ENCODE measurements at regions not wholly inside any gene's neighbourhood (a gene's known extent, or its start where the extent isn't known, plus 50 kb on each side); places are given as distances from the start of the nearest gene placed in this dataset.

DNA sequence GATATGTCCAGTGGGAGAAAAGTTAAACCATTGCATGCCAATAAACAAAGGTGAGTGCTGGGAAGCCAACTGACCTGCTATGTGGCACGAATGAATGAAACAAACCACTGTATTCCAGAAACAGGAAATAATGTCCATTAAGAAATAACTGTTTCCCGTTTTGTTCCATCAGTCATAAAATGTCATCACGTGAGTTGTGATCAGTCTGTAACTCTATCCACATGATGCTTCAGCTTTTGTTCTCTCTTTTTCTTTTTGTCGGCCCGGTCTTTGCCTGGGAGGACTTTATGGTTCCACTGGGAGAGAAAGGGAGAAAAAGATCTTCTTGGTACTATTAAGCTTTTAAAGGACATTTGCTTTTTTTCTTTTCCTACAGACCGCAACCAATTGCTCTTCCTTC lies 179.9 kb downstream of the TGFB2 start:
- DNase-seq (ENCODE audit: low read depth in 2 of 2), result no peak
- H3K4me3 ChIP-seq (replicated peaks in 1 of 2; ENCODE audit: low read depth in 2 of 2, low read length in 2 of 2), result no peak overlapping the region
- TF ChIP-seq, protein P1, sequence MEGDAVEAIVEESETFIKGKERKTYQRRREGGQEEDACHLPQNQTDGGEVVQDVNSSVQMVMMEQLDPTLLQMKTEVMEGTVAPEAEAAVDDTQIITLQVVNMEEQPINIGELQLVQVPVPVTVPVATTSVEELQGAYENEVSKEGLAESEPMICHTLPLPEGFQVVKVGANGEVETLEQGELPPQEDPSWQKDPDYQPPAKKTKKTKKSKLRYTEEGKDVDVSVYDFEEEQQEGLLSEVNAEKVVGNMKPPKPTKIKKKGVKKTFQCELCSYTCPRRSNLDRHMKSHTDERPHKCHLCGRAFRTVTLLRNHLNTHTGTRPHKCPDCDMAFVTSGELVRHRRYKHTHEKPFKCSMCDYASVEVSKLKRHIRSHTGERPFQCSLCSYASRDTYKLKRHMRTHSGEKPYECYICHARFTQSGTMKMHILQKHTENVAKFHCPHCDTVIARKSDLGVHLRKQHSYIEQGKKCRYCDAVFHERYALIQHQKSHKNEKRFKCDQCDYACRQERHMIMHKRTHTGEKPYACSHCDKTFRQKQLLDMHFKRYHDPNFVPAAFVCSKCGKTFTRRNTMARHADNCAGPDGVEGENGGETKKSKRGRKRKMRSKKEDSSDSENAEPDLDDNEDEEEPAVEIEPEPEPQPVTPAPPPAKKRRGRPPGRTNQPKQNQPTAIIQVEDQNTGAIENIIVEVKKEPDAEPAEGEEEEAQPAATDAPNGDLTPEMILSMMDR (IDR thresholded peaks at IDR 0.05; ENCODE audit: low read depth, low read length), result no peak

DNA sequence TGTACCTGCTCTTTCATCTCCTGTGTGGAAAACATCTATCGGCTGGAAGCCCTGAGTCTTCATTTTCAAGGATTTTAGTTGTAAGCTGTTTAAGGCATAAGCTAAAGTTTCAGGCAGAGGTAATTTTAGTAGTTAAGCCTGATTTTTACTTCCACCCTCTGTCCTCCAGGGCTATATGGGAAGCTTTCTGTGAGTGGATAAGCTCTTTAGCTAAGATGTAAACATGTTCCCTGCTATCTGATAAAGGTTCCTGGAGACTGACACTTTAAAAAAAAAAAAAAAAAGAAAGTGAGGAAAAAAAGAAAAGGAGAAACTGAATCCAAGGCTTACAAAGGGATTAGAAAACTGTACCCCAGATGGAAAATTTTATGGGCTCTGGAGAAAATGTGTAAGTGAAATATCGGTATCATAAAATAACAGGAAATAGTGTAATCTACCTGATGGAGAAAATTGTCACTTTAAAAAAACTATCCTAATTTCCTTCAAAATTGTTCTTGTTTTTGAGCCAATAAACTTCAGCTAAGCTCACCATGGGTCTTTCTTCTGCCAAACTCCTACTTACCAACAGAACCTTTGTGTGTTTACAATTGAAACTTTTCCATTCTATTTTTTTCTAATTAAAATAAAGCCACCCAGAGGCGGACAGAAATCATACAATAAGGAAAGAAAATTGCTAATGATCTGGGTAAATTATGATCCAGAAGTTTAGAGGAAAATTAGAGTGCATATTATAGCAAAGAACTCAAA lies 180.5 kb downstream of the TGFB2 start:
- TF ChIP-seq, protein P1 (IDR thresholded peaks at IDR 0.05; ENCODE audit: low read depth, low read length), result no peak
- H3K4me3 ChIP-seq (replicated peaks in 1 of 2; ENCODE audit: low read depth in 2 of 2, low read length in 2 of 2), result no peak overlapping the region
- DNase-seq (ENCODE audit: low read depth in 2 of 2), result no peak

DNA sequence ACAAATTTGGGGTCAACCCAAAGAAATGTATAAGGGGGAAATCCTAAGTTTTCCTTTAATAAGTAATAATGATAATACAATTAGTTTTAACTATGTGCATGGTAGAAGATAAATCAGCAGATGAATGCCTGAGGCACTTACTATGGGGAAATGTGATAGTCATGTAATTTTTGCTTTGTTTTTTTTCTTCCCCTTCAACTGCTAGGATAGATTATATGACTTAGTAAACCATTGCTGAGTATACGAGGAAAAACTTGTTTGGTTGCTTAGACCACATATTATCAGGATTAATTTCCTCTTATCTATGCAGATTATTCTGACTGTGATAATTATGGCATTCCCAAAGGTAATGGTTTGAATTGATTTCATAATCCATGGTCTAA lies 181.1 kb downstream of the TGFB2 start:
- TF ChIP-seq, protein P1 (IDR thresholded peaks at IDR 0.05; ENCODE audit: low read depth, low read length), result no peak
- no peak for DNase-seq (ENCODE audit: low read depth in 2 of 2)
- no peak overlapping the region for H3K4me3 ChIP-seq (replicated peaks in 1 of 2; ENCODE audit: low read depth in 2 of 2, low read length in 2 of 2)

DNA sequence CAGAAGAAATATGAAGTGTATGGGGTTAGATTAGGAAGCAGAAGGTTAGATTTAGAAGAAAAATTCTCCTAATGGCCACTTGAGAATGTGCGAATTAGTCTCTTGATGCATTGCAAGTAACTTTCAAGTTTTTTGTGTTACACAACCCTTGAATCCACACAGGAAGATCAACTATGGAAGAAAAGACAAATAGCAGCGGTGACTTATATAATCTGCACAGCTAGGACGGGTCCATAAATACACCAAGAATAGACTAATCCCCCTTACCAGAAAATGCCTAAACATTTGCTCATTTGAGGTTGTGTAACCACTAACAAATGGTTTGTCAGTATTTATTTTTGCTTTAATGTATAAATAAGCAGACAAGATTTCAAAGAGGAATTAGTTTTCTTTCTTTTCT lies 182.6 kb downstream of the TGFB2 start:
- TF ChIP-seq, protein P1 (IDR thresholded peaks at IDR 0.05; ENCODE audit: low read depth, low read length), result no peak
- DNase-seq (ENCODE audit: low read depth in 2 of 2), result peak in 1 of 2 donors; percentile 36
- H3K4me3 ChIP-seq (replicated peaks in 1 of 2; ENCODE audit: low read depth in 2 of 2, low read length in 2 of 2), result no peak overlapping the region

DNA sequence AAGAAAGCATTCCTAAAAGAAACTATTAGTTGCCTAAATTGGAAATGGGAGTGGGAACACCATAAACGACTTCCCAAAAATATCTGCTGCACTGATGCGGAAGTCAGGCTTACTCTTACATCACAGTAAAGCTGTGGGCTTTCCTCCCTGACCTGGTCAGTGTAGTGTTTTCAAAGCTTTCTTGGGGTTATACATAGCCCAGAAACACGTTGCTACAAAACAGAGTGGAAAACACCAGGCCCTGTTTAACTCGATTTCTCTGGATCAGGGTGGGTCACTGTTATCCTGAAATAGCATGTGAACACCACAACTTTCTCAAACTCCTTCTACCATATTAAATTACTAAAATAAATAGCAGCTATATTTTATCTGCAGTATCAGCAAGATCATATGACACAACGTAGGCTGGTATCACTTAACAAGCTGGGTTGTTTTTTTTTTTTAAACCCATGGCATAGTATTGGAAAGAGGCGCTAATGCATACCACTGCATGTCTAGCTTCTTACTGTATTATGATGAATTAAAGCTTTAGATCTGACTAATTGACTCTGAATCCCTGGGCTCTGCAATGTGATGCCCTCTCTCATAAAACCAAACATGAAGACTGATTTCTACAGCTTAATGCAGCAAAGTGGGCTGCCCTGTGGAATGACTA lies 184.6 kb downstream of the TGFB2 start:
- H3K4me3 ChIP-seq (replicated peaks in 1 of 2; ENCODE audit: low read depth in 2 of 2, low read length in 2 of 2), result no peak overlapping the region
- peak in 1 of 2 donors; percentile 31 for DNase-seq (ENCODE audit: low read depth in 2 of 2)
- TF ChIP-seq, protein P1 (IDR thresholded peaks at IDR 0.05; ENCODE audit: low read depth, low read length), result no peak

DNA sequence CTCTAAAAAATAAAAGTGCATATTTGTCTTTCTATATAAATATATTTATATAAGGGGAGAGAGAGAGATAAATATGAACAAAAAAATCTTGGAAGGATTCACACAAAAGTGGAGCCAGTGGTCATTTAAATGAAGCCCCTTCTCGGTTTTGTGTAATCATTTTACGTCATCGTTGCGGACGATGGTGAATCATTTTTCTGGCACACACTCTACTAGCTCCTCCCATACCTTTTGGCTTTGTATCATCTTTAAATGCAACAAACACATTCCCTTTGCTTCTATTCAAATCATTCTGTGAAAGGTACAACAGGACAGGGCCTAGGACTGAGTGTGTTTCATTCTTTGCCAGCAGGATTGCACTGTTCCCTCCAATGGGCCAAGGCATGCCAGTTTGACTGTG lies 186.8 kb downstream of the TGFB2 start:
- TF ChIP-seq, protein P1 (IDR thresholded peaks at IDR 0.05; ENCODE audit: low read depth, low read length), result no peak
- H3K4me3 ChIP-seq (replicated peaks in 1 of 2; ENCODE audit: low read depth in 2 of 2, low read length in 2 of 2), result no peak overlapping the region
- no peak for DNase-seq (ENCODE audit: low read depth in 2 of 2)
